ENCODE measurements at regions not wholly inside any gene's neighbourhood (a gene's known extent, or its start where the extent isn't known, plus 50 kb on each side); places are given as distances from the start of the nearest gene placed in this dataset.

DNA sequence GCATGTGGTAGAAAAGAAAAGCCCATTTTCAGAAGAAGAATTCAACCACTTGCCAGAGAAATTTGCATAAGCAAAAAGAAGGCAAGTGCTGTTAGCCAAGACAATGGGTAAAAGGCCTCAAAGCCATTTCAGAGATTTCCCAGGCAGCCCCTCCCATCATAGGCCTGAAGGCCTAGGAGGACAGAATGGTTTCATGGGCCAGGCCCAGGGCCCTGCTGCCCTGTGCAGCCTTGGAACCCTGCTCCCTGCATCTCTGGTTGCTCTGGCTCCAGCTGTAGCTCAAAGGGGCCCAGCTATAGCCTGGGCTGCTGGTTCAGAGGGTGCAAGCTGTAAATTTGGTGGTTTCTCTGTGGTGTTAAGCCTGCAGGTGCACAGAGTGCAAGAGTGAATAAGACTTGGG is 212.8 kb downstream of the EFNB2 start:
- no peak for TF ChIP-seq CTCF (conservative IDR thresholded peaks at IDR 0.05; ENCODE audit: low read depth in 2 of 2)
- no peak for TF ChIP-seq EZH2 (IDR thresholded peaks at IDR 0.05; ENCODE audit: low read depth, unreplicated experiment)
- no peak for TF ChIP-seq POLR2AphosphoS5 (IDR thresholded peaks at IDR 0.05; ENCODE audit: low read depth)
- no peak for TF ChIP-seq REST (IDR thresholded peaks at IDR 0.05; ENCODE audit: unreplicated experiment)
- TF ChIP-seq, protein P1, sequence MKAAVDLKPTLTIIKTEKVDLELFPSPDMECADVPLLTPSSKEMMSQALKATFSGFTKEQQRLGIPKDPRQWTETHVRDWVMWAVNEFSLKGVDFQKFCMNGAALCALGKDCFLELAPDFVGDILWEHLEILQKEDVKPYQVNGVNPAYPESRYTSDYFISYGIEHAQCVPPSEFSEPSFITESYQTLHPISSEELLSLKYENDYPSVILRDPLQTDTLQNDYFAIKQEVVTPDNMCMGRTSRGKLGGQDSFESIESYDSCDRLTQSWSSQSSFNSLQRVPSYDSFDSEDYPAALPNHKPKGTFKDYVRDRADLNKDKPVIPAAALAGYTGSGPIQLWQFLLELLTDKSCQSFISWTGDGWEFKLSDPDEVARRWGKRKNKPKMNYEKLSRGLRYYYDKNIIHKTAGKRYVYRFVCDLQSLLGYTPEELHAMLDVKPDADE (IDR thresholded peaks at IDR 0.05): no peak
- no peak for TF ChIP-seq ZNF114 (CRISPR knock-in tag; IDR thresholded peaks at IDR 0.05)
- no peak for TF ChIP-seq EZH2phosphoT487 (IDR thresholded peaks at IDR 0.05; ENCODE audit: unreplicated experiment)
- TF ChIP-seq CREB1 (CRISPR knock-in tag; IDR thresholded peaks at IDR 0.05; ENCODE audit: low read depth): no peak
- TF ChIP-seq NANOG (IDR thresholded peaks at IDR 0.05; ENCODE audit: borderline replicate concordance): no peak

All from GM23338 (cell line).